ENCODE measurements at regions not wholly inside any gene's neighbourhood (a gene's known extent, or its start where the extent isn't known, plus 50 kb on each side); places are given as distances from the start of the nearest gene placed in this dataset.

DNA sequence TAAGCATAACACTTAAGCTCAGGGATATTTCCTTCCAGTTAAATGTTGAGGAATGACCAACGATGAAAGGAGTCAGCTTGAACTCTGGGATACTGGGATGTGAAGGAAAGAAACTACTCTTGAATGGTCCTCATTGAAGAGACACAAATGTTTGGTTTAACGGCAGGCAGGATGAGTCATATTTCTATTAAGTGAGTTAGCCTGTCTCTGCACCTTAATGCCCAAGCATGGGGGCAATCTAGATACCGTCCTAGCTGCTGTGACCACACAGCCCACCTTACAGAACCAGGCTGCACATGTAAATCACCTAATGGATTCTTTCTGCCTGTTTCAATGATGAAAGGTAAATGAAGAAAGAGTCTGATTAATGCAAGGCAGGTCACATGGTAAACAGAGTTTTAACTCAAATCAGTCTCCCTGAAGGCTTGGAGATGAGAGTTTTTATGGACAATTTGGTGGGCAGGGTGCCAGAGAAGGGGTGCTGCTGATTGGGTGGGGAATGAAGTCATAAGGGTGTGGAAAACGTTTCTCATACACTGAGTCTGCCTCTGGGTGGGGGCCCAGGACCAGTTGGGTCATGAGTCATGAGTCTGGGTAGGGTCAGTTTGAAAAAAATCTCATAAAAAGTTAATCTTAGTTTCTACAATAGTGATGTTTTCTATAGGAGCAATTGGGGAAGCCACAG is 144.6 kb upstream of the MMADHC start:
- TF ChIP-seq, protein P1, sequence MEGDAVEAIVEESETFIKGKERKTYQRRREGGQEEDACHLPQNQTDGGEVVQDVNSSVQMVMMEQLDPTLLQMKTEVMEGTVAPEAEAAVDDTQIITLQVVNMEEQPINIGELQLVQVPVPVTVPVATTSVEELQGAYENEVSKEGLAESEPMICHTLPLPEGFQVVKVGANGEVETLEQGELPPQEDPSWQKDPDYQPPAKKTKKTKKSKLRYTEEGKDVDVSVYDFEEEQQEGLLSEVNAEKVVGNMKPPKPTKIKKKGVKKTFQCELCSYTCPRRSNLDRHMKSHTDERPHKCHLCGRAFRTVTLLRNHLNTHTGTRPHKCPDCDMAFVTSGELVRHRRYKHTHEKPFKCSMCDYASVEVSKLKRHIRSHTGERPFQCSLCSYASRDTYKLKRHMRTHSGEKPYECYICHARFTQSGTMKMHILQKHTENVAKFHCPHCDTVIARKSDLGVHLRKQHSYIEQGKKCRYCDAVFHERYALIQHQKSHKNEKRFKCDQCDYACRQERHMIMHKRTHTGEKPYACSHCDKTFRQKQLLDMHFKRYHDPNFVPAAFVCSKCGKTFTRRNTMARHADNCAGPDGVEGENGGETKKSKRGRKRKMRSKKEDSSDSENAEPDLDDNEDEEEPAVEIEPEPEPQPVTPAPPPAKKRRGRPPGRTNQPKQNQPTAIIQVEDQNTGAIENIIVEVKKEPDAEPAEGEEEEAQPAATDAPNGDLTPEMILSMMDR (conservative IDR thresholded peaks at IDR 0.05 in 1 of 2, IDR thresholded peaks at IDR 0.05 in 1 of 2; ENCODE audit: low read depth in 1 of 2, low read length in 2 of 2): no peak
- TF ChIP-seq EZH2 (IDR thresholded peaks at IDR 0.05; ENCODE audit: low read length, missing control alignments): no peak

Measured in fibroblast of lung (primary cell).